GM12878 (cell line): ENCODE measurements at regions not wholly inside any gene's neighbourhood (a gene's known extent, or its start where the extent isn't known, plus 50 kb on each side); places are given as distances from the start of the nearest gene placed in this dataset.

ENCODE experiments used
- CTCF ChIP-seq, 3 experiments: IDR thresholded peaks in 2 of 3; conservative IDR thresholded peaks in 1 of 3; 2 replicates each; pipeline ENCODE4 v1.5.1; 2011; ENCODE audit warnings: low read depth in 3 of 3, low read length in 3 of 3, mild to moderate bottlenecking in 3 of 3, control low read depth in 2 of 3, moderate library complexity in 2 of 3, inconsistent platforms in 1 of 3, mixed read lengths in 1 of 3; ENCODE audit not compliant: control insufficient read depth in 2 of 3, insufficient read depth in 1 of 3; ENCODE audit errors: extremely low read depth in 1 of 3
- MTA3 ChIP-seq: IDR thresholded peaks from 2 replicates; pipeline ENCODE4 v1.6.1; 2012; ENCODE audit warnings: low read length, inconsistent platforms, borderline replicate concordance
- RFX5 ChIP-seq: IDR thresholded peaks from 2 replicates; pipeline ENCODE4 v1.6.1; 2011; ENCODE audit warnings: low read depth, low read length, improper control_type of control experiment

GRCh38 chr11:70826541-70827335, 425.6 kb downstream of the SHANK2 start:
- no peak for TF ChIP-seq MTA3
- no peak for TF ChIP-seq RFX5
- no peak for TF ChIP-seq CTCF (IDR thresholded peaks at IDR 0.05 in 2 of 3, conservative IDR thresholded peaks at IDR 0.05 in 1 of 3; ENCODE audit: control insufficient read depth in 2 of 3, extremely low read depth in 1 of 3, insufficient read depth in 1 of 3, low read depth in 3 of 3, low read length in 3 of 3)
